Hepatocyte (in vitro differentiated cells): ENCODE measurements at regions not wholly inside any gene's neighbourhood (a gene's known extent, or its start where the extent isn't known, plus 50 kb on each side); places are given as distances from the start of the nearest gene placed in this dataset.
"Not testable (repeated sequence)": the region's sequence is repeated elsewhere in the genome, so short reads cannot be mapped to it uniquely, and the experiment has no call there.

Experiments used
- CTCF ChIP-seq: fragments of 200-600 bp; sonication (generic); IDR thresholded peaks from 2 replicates; pipeline ENCODE4 v1.5.1; 2016; ENCODE audit warnings: antibody characterized with exemption, mild to moderate bottlenecking; ENCODE audit not compliant: poor library complexity
- EZH2 ChIP-seq: fragments of 200-600 bp; sonication (generic); IDR thresholded peaks from 2 replicates; pipeline ENCODE4 v1.6.1; 2016; ENCODE audit warnings: antibody characterized with exemption, mild to moderate bottlenecking, borderline replicate concordance
- EZH2phosphoT487 ChIP-seq: fragments of 200-600 bp; sonication (generic); IDR thresholded peaks from one replicate; pipeline ENCODE4 v1.6.1; 2018; ENCODE audit warnings: antibody characterized with exemption, mild to moderate bottlenecking, low read depth, moderate library complexity; ENCODE audit not compliant: unreplicated experiment, severe bottlenecking

- TF ChIP-seq CTCF, EZH2, EZH2phosphoT487: not testable (repeated sequence)
Observed at GRCh38 chrX:7608625-7609024, 234.3 kb upstream of the VCX start.
